Fibroblast of skin of scalp (primary cell): ENCODE measurements at regions not wholly inside any gene's neighbourhood (a gene's known extent, or its start where the extent isn't known, plus 50 kb on each side); places are given as distances from the start of the nearest gene placed in this dataset.

Experiments used
- DNase-seq: peaks from one replicate; pipeline ENCODE4 v3.0.0-alpha.2; 2013

DNA sequence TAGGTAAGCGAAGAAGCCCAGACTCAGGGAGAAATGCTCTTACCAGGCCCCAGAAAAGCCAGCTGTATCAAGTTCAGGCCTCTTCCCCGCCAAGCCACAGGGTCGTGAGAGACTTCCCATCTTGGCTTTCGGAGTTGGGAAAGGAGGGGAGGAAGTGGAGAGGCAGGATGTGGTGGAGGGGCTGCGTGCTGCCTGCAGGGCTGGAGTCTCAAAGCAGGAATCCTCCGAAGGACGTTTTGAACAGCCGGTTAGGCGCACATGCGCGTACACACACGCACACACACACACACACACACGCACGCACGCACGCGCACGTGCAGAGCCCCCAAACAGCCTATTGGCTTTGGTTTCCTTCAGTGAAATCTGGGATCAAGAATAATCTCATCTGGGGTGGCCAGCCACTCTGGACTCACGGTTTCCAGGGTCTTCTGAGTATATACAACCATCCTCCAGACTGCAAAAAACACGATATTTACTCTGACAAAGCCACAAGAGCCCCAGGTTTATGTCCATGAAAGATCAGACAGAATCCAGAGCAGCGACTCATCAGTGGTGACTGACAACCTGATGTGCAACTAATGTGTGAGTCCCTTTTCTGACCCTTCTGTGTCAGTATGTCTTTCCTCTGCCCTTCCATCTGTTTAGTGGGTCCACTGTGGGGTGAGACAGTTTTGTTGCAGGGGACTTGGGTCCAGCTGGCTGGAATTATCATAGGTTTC lies 115.0 kb upstream of the ZNF438 start:
- DNase-seq: peak; percentile 87

DNA sequence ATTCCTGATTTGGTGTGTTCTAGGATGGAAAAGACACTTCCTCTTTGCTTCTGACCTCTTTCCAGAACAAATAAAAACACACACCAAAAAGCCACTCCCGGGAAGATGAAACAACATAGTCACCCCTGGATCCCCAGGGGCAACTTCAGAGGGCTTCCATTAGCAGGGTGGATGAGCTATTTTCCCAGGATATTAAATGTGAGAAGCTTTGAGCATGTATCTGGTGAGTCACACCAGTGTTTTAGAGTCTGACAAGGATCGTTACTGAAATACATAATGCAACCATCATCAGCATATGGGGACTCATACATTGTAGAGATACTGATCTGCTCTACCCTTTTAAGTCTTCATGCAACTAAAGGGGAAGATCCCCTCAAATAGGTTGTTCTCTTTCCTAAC lies 115.5 kb upstream of the ZNF438 start:
- peak; percentile 92 for DNase-seq

- peak; percentile 66 for DNase-seq
Measured at GRCh38 chr10:31148951-31149350, 117.3 kb upstream of the ZNF438 start.

DNA sequence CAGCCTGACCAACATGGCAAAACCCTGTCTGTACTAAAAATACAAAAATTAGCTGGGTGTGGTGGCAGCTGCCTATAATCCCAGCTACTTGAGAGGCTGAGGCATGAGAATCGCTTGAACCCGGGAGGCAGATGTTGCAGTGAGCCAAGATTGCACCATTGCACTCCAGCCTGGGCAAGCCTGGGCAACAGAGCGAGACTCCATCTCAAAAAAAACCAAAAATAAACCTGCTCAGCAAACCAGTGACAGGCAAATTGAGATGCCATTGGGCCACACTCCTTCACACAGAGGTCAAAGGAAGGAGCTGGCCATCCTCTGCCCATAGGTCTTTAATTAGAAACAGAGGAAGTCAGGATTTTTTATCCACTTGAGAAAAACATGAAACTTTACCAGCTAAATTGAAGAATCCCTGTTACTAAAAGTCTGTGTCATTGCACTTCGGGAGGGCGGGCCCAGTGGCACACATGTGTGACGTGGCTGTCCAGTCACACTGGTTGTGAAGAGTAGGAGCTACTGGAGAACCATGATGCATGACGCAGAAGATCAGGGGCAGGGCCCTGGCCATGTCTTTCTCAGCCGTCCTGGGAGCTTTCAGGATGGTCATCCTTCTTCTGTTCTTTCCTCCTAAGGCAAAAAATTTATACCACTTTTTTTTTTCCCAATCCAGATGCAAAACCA lies 118.3 kb upstream of the ZNF438 start:
- DNase-seq: no peak

DNA sequence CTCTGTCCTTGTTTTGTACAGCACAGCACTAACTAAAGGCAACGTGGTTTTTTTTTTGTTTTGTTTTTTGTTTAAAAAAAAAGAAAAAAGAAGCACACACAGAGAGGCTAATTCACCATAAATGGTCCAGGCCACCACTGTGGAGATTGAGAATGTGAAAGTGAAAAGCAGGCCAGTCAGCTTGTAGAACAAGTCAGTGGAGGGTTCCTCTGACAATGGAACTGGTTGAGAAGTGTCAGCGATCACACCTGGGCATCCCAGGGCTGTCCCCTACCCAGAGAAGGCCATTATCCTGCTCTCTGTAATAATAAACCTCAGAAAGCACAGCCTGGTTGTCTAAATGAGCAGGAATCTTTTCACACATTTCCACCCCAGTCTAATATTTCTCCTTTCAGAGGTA lies 119.6 kb upstream of the ZNF438 start:
- DNase-seq: no peak

- peak; percentile 70 for DNase-seq
Measured at GRCh38 chr10:31152421-31153135, 120.9 kb upstream of the ZNF438 start.

- DNase-seq: no peak
Measured at GRCh38 chr10:31153161-31153560, 121.5 kb upstream of the ZNF438 start.

- no peak for DNase-seq
Measured at GRCh38 chr10:31153692-31154091, 122.0 kb upstream of the ZNF438 start.

DNA sequence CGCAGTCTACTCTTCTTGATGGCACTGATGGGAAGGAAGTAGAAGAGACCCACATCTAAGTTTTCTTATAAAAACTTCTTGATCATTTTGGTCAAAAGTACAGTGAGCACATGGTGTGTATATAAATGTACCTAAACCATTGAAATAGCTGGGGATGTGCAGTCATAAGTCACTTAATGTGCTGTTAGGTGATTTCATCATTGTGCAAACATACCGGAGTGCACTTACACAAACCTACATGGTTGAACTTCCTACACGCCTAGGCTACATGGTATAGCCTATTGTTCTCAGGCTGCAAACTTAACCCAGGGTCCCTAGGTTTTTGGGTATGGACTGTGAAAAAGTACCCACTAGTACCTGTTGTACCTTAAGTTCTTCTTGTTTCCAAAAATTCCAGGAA lies 123.3 kb upstream of the ZNF438 start:
- DNase-seq: no peak

- peak; percentile 90 for DNase-seq
Measured at GRCh38 chr10:31157123-31158010, 125.7 kb upstream of the ZNF438 start.

DNA sequence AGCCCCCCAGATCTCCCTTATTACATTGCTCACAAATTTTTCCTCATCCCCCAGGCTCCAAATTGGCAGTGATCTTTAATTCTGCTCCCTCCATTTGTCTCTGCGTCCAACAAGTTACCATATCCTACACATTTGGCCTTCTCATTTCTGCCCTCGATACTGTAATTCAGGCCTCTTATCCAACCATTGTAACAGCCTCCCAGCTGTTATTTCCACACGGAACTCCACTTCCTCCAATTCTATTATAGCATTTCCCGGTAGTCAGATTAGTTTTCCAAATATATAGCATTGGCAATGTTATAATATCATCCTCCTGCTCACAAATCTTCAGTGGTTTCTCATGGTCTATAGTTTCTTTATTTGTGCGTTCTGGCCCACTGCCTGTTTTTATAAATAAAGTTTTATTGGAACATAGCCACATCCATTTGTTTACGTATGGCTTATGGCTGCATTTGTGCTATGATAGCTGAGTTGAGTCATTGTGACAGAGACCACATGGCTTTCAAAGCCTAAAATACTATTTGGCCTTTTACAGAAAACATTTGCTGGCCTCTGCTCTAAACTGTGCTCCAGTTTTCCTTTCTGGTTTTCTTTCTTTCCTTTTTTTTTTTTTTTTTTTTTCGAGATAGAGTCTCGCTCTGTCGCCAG lies 126.5 kb upstream of the ZNF438 start:
- DNase-seq: peak; percentile 60

DNA sequence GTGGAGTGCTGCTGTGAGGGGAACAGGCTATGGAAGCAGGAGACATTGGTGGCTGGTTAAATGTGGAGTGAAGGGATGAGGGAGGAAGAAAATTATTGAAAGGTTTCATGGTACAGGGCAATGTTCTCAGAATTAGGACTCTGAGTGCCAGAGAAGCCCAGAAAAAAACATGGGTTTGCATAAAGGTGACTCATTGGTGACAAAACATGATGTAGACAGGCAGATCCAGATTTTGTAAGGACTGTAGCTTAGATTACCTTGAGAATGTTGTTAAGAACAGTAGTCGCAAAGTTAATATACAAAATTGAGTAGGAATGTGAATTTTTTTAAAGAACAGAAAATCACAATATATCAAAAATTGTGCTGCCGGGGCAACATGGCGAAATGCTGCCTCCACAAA lies 134.9 kb upstream of the ZNF438 start:
- no peak for DNase-seq

GRCh38 chr10:31170636-31171035 lies 139.0 kb upstream of the ZNF438 start:
- DNase-seq: no peak

DNA sequence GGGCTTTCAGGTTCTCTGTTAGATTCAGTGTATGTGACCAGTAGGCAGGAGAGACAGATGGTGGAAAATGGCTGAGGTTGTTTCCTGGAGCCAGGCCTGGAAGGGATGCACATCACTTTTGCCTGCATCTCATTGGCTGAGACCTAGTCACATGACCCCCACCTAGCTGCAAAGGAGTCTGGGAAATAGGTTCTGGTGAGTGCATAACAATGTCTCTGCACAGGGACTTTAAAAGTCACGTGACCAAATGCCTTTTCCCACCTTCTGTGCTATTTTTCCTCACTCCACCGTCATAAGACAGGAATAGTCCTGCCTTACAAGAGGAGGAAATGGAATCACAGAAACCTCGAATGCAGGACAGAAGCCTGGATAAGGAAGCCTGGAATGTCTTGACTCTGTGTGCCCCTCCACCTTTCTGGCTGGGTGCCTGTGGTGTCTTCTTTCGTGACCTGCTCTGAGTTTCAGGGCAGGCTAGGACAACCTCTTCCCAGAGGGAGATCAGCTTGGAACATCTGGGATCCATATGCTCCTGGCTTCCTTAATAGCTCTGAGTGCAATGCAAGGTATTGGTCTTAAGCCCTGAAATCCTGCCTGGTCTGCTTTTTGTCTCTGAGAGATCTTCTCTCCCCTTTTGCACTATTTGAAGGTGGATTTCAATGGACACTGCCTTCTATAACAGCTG lies 139.9 kb upstream of the ZNF438 start:
- peak; percentile 53 for DNase-seq

DNA sequence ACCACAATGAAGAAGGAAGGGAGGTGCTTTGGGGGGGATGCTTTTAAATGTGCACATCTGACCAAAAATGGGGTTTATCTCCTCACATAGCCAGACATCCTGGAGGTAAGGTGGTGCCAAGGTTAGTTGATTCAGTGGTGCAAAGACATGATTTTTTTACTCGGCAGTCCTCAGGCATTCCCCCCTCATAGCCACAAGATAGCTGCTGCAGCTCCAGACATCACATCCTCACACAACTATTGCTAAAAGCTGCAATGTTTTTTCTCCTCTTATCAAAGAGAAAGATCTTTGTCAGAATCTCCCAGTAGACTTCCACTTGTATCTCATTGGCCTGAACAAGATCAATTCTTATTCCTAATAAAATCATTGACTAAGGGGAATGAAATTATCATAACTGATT lies 141.3 kb upstream of the ZNF438 start:
- no peak for DNase-seq

DNA sequence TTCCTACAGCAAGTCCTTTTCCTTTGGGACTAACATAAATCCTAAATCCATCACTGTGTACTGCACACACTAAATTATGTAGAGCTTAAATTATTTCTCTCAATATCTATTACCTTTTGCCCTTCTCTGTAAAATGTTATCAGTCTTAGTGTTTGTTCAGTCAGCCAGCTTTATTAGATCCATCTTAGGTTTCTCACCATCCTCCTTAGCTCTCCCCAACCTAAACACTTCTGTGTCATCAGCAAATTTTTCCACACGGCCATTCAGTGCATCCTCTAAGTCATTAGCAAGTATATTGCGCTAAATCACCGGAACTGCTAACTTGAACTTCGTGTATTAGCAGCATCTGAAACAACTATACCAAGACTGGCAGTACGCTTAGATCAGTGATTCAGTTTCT lies 142.1 kb upstream of the ZNF438 start:
- no peak for DNase-seq

DNA sequence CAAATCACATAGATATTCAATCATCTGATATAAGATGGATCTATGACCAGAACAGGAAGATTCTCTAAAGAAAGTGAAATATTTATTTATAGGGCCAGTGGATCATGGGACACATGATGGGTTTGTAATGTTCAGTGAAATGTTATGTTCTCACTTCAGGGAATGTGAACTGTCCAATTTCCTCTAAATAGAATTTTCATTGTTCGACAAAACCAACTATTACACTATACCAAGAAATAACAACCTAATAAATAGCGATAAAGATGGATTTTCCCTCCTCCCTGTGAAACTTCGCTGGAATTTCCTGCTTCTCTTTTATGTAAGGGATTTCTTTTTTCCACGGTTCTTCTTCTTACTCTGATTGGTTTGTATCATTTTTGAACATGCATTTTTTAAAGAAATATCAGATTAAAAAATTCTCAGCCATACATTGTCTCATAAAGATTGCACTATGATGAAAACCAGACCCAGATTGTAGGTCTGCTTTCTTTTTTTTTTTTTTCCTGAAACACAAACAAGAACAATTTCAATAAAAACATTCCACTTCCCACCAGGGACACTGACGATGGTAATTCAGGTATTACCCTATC lies 139.8 kb upstream of the ZEB1 start:
- DNase-seq: peak; percentile 41

DNA sequence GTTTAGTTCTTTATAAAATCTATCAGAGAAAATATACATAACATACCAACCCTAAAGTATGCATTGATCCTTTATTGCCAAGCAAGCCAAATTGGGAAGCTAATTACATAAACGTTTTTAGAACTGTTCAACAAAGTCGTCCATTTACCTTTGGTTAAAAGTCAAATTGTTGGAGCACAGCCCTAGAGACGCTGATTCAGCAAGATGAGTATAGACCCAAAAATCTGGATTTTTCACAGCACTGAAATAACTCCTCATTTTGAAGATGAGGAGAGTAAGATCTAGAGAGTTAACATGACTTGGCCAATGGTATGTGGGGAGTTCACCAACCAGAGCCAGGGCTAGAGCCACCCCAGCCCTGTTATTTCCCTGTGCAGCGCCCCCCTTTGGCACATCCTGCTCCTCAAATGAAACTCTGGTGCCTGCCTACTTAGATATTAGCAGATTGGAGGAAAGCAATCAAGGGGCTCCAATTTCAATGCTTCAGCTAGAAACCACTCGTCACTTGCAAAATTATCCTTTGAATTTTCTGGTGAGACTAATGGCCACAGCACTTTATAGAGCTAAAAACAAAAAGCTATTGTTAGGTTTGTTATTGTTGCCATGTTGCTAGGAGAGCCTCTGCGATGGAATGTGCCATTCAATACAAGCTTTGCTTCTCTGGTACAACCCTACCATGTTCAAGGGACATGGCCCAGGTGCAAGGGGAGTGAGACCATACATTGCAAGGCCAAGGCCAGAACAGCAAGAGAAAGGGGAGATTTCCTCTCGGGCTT lies 132.6 kb upstream of the ZEB1 start:
- DNase-seq: no peak

GRCh38 chr10:31187182-31187581 lies 131.8 kb upstream of the ZEB1 start:
- no peak for DNase-seq

- no peak for DNase-seq
Measured at GRCh38 chr10:31187607-31188210, 131.3 kb upstream of the ZEB1 start.
